ENCODE measurements at regions not wholly inside any gene's neighbourhood (a gene's known extent, or its start where the extent isn't known, plus 50 kb on each side); places are given as distances from the start of the nearest gene placed in this dataset.

DNA sequence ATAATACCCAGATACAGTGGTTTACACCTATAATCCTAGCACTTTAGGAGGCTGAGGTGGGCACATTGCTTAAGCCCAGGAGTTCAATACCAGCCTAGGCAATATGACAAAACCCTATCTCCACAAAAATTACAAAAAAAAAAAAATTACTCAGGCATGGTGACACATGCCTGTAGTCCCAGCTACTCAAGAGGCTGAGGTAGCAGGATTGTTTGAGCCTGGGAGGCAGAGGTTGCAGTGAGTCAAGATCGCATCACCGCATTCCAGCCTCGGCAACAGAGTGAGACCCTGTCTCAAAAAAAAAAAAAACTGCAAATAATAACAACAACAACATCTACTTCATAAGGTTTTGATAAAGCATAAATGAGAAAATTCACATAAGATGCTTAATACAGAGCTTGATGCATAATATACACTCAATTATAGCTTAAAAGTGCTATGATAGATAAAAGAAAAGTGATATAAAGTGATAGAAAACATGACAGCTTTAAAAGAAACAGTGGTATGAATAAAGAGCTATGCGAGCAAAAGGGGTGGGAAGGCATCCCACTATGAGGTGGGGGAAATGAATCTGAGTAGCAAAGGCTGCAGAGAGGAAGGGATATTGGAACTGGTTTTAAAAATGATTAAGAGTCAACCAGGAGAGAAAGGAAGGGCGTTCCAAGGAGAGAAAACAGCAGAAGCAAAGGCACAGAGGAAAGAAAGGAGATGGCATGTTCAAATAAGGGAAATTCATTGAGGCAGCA is 197.6 kb downstream of the KIF18A start:
- TF ChIP-seq, protein P1, sequence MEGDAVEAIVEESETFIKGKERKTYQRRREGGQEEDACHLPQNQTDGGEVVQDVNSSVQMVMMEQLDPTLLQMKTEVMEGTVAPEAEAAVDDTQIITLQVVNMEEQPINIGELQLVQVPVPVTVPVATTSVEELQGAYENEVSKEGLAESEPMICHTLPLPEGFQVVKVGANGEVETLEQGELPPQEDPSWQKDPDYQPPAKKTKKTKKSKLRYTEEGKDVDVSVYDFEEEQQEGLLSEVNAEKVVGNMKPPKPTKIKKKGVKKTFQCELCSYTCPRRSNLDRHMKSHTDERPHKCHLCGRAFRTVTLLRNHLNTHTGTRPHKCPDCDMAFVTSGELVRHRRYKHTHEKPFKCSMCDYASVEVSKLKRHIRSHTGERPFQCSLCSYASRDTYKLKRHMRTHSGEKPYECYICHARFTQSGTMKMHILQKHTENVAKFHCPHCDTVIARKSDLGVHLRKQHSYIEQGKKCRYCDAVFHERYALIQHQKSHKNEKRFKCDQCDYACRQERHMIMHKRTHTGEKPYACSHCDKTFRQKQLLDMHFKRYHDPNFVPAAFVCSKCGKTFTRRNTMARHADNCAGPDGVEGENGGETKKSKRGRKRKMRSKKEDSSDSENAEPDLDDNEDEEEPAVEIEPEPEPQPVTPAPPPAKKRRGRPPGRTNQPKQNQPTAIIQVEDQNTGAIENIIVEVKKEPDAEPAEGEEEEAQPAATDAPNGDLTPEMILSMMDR (IDR thresholded peaks at IDR 0.05; ENCODE audit: low read depth, low read length, poor library complexity, severe bottlenecking), result no peak
- TF ChIP-seq EZH2phosphoT487 (IDR thresholded peaks at IDR 0.05; ENCODE audit: borderline replicate concordance, low read length), result no peak

All from DOHH2 (cell line).